NCI-H526 treated with DMSO at 0.1 percent for 48 hours (cell line): ENCODE measurements at regions not wholly inside any gene's neighbourhood (a gene's known extent, or its start where the extent isn't known, plus 50 kb on each side); places are given as distances from the start of the nearest gene placed in this dataset.
A peak's percentile ranks its signal among the peaks of the same experiment; 100 is the strongest.
"Not testable (repeated sequence)": the region's sequence is repeated elsewhere in the genome, so short reads cannot be mapped to it uniquely, and the experiment has no call there.

ENCODE experiments used
- DNase-seq: peaks from one replicate; lab custom pipeline; 2025; lab: John Stamatoyannopoulos, UW

- DNase-seq: no peak
These were observed 775.9 kb upstream of the KIF2B start for GRCh38 chr17:53046781-53047180.

GRCh38 chr17:53039981-53040380 is 782.7 kb upstream of the KIF2B start:
- no peak for DNase-seq

GRCh38 chr17:53033297-53033696 is 789.4 kb upstream of the KIF2B start:
- DNase-seq: peak; percentile 1

- DNase-seq: peak; percentile 47
These were observed 789.9 kb upstream of the KIF2B start for GRCh38 chr17:53032861-53033271.

- no peak for DNase-seq
These were observed 805.5 kb upstream of the KIF2B start for GRCh38 chr17:53017227-53017626.

- no peak for DNase-seq
These were observed 806.6 kb upstream of the KIF2B start for GRCh38 chr17:53016085-53016484.

GRCh38 chr17:53012364-53012763 is 810.4 kb upstream of the KIF2B start:
- DNase-seq: no peak

GRCh38 chr17:53006006-53006405 is 816.7 kb upstream of the KIF2B start:
- DNase-seq: no peak

- DNase-seq: no peak
These were observed 817.8 kb upstream of the KIF2B start for GRCh38 chr17:53004902-53005301.

- no peak for DNase-seq
These were observed 826.8 kb upstream of the KIF2B start for GRCh38 chr17:52995881-52996280.

GRCh38 chr17:52995147-52995546 is 827.6 kb upstream of the KIF2B start:
- DNase-seq: no peak

- DNase-seq: no peak
These were observed 827.6 kb upstream of the CA10 start for GRCh38 chr17:52986056-52986662.

- DNase-seq: no peak
These were observed 823.8 kb upstream of the CA10 start for GRCh38 chr17:52982331-52982730.

GRCh38 chr17:52979921-52980320 is 821.4 kb upstream of the CA10 start:
- DNase-seq: no peak

GRCh38 chr17:52965856-52966255 is 807.3 kb upstream of the CA10 start:
- DNase-seq: no peak

GRCh38 chr17:52961751-52962150 is 803.2 kb upstream of the CA10 start:
- DNase-seq: not testable (repeated sequence)

GRCh38 chr17:52957411-52957810 is 798.9 kb upstream of the CA10 start:
- DNase-seq: no peak

GRCh38 chr17:52947418-52947817 is 788.9 kb upstream of the CA10 start:
- DNase-seq: no peak

GRCh38 chr17:52938623-52939230 is 780.2 kb upstream of the CA10 start:
- DNase-seq: no peak

GRCh38 chr17:52930581-52930980 is 772.1 kb upstream of the CA10 start:
- DNase-seq: no peak

GRCh38 chr17:52930145-52930544 is 771.6 kb upstream of the CA10 start:
- DNase-seq: no peak

GRCh38 chr17:52923658-52924057 is 765.1 kb upstream of the CA10 start:
- no peak for DNase-seq

GRCh38 chr17:52899235-52899634 is 740.7 kb upstream of the CA10 start:
- no peak for DNase-seq

GRCh38 chr17:52895272-52895671 is 736.8 kb upstream of the CA10 start:
- no peak for DNase-seq
